KOPT-K1 (cell line): ENCODE measurements at regions not wholly inside any gene's neighbourhood (a gene's known extent, or its start where the extent isn't known, plus 50 kb on each side); places are given as distances from the start of the nearest gene placed in this dataset.

Source experiments
- H3K27ac ChIP-seq: fragments of 200-600 bp; sonication (generic); 2 replicates; pipeline ENCODE4 v1.5.1; 2016; ENCODE audit warnings: antibody characterized with exemption, mild to moderate bottlenecking, low read depth, low read length; ENCODE audit not compliant: poor library complexity, severe bottlenecking
- H3K36me3 ChIP-seq: fragments of 200-600 bp; sonication (generic); 2 replicates; pipeline ENCODE4 v1.5.1; 2017; ENCODE audit warnings: antibody characterized with exemption, mild to moderate bottlenecking, low read length, moderate library complexity; ENCODE audit not compliant: insufficient read depth
- H3K9me3 ChIP-seq: fragments of 200-600 bp; sonication (generic); 2 replicates; pipeline ENCODE4 v1.5.1; 2017; ENCODE audit warnings: antibody characterized with exemption, low read length, mild to moderate bottlenecking; ENCODE audit not compliant: insufficient read depth, poor library complexity, severe bottlenecking

DNA sequence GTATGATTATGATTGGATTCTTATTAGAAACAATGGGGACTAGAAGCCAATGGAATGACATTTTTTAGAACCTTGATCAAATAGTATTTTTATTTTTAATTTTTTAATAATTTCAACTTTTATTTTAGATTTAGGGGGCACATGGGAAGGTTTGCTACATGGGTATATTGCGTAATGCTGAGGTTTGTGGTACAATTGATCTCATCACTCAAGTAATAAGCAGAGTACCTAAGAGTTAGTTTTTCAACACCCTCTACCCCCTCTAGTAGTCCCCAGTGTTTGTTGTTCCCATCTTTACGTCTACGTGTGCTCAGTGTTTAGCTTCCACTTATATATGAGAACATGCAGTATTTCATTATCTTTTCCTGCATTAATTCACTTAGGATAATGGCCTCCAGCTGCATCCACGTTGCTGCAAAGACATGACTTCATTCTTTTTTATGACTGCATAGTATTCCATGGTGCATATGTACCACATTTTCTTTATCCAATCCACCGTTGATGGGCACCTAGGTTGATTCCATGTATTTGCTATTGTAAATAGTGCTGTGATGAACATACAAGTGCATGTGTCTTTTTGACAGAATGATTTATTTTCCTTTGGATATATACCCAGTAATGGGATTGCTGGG is 281.1 kb upstream of the MAN1A1 start:
- H3K27ac ChIP-seq, result no peak overlapping the region
- H3K9me3 ChIP-seq, result no peaks in the 10 kb centered on the region
- H3K36me3 ChIP-seq, result no peaks in the 10 kb centered on the region

GRCh38 chr6:119628691-119629594 is 279.4 kb upstream of the MAN1A1 start:
- Histone ChIP-seq H3K27ac (no peak overlapping the region), H3K9me3 (no peaks in the 10 kb centered on the region), H3K36me3 (no peaks in the 10 kb centered on the region)

- Histone ChIP-seq H3K36me3 (no peaks in the 10 kb centered on the region), H3K27ac (no peak overlapping the region), H3K9me3 (no peaks in the 10 kb centered on the region)
Measured at GRCh38 chr6:119627908-119628669, 278.5 kb upstream of the MAN1A1 start.

GRCh38 chr6:119626884-119627619 is 277.5 kb upstream of the MAN1A1 start:
- Histone ChIP-seq H3K36me3 (no peaks in the 10 kb centered on the region), H3K27ac (no peak overlapping the region), H3K9me3 (no peaks in the 10 kb centered on the region)

DNA sequence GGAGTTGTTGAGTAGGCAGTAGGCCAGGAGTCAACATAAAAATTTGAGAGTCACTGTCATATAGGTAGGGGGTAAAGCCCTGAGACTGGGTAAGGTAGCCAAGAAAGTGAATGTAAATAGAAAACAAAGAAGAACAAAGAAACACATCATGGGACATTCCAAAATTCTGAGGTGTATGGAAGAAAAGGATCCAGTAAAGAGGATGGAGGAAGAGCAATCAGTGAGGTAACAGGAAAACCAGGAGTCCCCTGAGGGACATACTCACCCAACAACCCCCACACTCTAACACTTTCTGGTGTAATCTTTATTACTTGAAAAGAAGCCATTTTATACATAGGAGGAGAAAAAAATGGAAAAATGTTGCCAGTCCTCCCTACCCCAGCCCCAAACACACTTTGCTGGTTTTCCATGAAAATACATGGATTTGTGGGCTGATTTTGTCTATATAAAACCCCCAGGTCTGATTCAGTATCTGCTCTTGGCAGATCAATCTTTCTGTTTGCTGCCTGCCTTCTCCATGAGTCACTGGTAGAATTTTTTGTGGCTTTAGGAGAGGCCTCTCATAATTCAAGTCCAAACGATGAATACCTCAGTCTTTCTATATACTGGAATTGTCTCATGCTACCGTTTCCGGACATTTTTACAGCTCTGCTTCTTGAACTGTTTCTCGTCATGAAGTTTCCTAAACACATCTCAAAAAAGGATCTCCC is 271.4 kb upstream of the MAN1A1 start:
- no peak overlapping the region for H3K27ac ChIP-seq
- H3K9me3 ChIP-seq, result no peaks in the 10 kb centered on the region
- H3K36me3 ChIP-seq, result no peaks in the 10 kb centered on the region

GRCh38 chr6:119614138-119614537 is 264.6 kb upstream of the MAN1A1 start:
- no peaks in the 10 kb centered on the region for H3K9me3 ChIP-seq
- H3K27ac ChIP-seq, result no peak overlapping the region
- H3K36me3 ChIP-seq, result no peaks in the 10 kb centered on the region

- Histone ChIP-seq H3K36me3 (no peaks in the 10 kb centered on the region), H3K9me3 (no peaks in the 10 kb centered on the region), H3K27ac (no peak overlapping the region)
Measured at GRCh38 chr6:119612911-119613381, 263.4 kb upstream of the MAN1A1 start.

- Histone ChIP-seq H3K27ac (no peak overlapping the region), H3K36me3 (no peaks in the 10 kb centered on the region), H3K9me3 (no peaks in the 10 kb centered on the region)
Measured at GRCh38 chr6:119612176-119612891, 262.8 kb upstream of the MAN1A1 start.

- H3K27ac ChIP-seq, result no peak overlapping the region
- H3K36me3 ChIP-seq, result no peaks in the 10 kb centered on the region
- H3K9me3 ChIP-seq, result no peaks in the 10 kb centered on the region
Measured at GRCh38 chr6:119610754-119611153, 261.2 kb upstream of the MAN1A1 start.

DNA sequence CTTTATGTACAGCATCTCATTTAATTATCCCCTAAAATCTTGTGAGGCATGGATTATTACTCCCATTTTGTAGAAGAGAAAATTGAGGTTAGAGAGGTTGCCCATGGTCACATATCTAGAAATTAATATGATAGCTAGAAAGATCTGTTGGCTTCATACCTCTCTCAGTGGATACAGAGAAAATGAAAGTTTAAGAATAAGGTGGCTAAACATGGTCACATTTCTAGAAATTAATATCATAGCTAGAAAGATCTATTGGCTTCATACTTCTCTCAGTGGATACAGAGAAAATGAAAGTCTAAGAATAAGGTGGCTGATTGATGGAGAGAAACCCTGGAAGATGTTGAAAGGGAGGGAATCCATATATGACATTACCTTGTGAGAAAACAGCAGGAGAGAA is 260.7 kb upstream of the MAN1A1 start:
- H3K9me3 ChIP-seq, result no peaks in the 10 kb centered on the region
- H3K27ac ChIP-seq, result no peak overlapping the region

GRCh38 chr6:119609865-119610264 is 260.3 kb upstream of the MAN1A1 start:
- no peak overlapping the region for H3K27ac ChIP-seq
- H3K9me3 ChIP-seq, result no peaks in the 10 kb centered on the region
- H3K36me3 ChIP-seq, result no peaks in the 10 kb centered on the region

More for the DNA sequence above, 260.7 kb upstream of the MAN1A1 start:
- no peaks in the 10 kb centered on the region for H3K36me3 ChIP-seq

DNA sequence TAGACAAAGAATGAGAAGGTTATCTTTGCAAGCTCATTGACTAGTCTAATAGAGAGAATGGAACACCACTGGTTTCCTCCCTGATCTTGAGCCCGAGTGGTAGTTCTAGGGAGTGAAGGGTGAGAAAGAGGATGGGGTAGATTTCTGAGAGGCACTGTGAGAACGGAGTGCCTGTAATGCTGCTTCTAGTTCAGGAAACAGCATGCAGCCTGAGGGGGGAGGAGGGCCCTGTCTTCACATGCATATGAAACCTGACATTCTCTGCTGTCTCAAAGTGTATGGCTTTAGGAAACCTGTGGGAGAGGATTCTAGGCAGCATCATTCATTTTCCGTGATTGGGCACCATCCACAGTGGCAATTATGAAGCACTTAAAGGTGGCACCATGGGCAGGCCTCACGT is 259.4 kb upstream of the MAN1A1 start:
- no peaks in the 10 kb centered on the region for H3K9me3 ChIP-seq
- H3K27ac ChIP-seq, result no peak overlapping the region
- no peaks in the 10 kb centered on the region for H3K36me3 ChIP-seq

DNA sequence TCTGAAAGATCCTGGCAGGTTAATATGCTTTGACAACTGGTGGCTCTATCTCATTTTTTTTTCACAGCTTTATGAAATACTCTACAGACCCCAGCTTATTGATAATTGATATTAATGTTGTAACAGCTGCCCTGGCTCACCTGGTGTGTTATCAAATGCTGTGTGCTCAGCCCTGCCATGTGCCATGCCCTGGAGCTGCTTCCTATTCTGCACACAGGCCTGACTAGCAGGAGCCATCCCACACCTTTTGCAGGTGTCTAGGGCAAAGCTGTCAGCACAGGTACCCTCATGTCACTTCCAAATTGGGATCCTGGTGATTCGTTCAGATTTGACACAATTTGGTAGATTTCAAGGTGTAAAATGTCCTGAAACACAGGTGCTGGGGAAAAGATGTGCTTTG is 254.6 kb upstream of the MAN1A1 start:
- no peaks in the 10 kb centered on the region for H3K36me3 ChIP-seq

GRCh38 chr6:119603501-119603900 is 253.9 kb upstream of the MAN1A1 start:
- no peaks in the 10 kb centered on the region for H3K9me3 ChIP-seq
- H3K27ac ChIP-seq, result no peak overlapping the region
- no peaks in the 10 kb centered on the region for H3K36me3 ChIP-seq

More for the DNA sequence above, 254.6 kb upstream of the MAN1A1 start:
- H3K9me3 ChIP-seq, result no peaks in the 10 kb centered on the region
- H3K27ac ChIP-seq, result no peak overlapping the region
